Muscle of arm (tissue), 1 donor: ENCODE measurements at regions not wholly inside any gene's neighbourhood (a gene's known extent, or its start where the extent isn't known, plus 50 kb on each side); places are given as distances from the start of the nearest gene placed in this dataset.

Experiments
- DNase-seq: peaks from one replicate; pipeline ENCODE4 v3.0.0-alpha.2; 2013

DNA sequence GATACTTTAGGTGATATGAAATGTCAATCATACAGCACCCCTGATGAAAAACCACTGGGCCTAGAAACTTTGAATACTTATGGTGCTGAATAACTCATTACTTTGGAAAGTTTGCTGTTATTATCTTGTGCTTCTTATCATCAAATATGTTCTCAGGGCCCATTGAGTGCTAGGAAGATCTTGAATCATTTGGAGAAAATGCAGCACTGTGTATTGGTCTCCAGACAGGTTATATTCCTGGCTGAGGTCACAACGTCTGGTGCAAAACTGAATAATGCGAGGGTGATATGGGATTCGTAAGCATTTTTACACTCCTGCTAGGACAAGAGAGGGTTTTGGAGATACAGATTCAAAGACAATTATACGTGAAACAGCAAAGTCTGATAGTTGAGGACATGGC lies 249.4 kb upstream of the TNC start:
- DNase-seq: no peak

DNA sequence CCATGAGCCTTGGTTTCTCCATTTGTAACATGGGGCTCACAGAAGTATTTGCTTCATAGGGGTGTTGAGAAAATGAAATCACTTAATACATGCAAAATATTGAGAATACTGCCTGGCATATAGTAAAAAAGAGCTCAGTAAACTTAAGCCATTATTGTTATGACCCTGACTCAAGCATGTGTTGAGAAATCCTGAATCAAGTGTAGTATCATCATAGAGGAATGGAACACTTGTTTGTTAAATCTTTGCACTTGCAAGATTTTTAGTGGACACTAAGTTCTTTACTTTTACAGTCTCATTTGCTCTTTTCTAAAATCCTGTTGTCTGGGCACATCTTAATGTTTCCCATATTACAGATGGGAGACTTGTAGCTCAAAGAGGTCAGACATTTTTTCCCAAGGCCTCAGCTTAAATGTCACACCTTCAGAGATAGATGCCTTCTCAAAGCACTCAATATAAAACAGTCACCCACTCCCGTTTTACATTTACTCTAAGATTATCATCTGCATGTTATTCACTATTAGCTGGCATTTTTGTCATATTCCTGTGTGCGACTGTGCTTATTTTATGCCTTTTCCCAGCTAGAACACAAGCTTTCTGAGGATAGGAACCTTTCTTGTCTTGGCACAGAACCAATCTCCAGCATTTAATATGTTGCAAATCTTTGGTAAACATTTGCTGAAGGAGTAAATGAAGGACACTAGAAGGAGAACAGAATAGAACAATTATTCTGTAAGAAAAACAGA lies 250.0 kb upstream of the TNC start:
- no peak for DNase-seq

DNA sequence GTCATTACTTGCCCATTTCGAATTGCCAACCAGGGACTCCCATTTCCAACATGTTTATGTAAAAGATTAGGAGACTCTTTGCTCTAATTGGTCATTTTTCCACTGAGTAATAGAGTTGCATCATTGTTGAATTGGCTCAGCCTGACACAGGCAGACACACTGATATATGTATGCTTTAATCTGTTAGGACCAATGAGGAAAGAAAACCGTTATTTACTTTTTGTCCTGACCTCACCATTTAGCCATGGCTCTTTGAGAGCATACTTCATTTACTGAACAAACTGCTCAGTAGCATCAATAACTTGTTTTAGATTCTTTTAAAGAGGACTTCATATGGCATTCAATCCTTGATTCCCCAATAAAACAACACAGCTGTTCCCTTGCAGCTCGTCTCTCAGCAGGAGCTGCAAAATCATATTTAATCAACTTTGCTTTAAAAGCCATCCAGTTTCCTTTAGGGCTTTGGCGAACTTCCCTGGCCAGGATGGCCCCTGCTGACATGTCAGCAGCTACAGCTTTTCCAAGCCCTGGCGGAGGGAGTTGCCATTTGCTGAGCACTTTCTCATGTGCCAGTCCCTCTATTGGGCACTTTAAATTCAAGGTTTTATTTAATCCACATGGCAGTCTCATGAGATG lies 251.5 kb upstream of the TNC start:
- peak; percentile 69 for DNase-seq

DNA sequence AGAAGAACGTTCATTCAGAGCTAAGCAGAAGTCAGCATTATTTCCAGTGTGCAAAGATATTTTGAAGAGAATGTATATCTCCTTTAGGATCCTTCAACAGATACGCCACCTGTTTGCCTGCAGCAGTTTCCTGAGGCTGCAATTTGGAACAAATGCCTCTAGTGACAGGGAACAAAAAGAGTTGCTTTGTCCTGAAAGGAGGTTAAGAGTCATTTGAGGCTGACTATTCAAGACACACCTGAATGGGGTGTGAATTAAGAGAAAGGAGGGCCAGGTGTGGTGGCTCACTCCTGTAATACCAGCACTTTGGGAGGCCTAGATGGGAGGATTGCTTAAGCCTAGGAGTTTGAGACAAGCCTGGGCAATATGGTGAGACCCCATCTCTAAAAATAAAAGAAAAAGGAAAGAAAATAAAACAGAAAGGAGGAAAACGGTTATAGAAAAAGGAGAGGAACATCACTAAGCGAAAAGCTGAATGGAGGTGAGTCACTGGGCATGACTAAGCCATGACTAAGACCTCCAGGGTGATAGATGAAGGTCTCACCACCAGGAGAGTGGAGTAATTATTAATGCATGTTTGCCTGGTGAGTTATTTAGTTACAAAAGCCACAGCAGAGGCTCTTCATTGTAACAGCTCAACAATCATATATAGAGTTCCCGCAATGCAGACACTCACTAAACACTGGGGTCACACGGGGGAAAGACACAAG lies 255.2 kb upstream of the TNC start:
- DNase-seq: no peak

DNA sequence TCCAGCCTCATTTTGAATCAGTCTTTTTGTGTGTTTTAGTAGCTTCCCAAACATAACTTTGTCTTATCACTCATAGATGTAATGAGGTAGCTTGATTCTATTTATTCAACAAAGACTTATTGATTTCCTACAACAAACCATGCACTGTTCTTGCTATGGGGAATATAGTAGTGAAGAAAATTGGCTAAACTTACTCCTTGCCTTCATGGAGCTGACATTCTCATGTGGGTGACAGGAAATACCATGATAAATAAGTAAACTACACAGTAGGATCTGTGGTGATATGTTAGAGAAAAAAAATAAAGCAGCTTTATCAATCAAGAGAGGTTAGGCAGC lies 255.7 kb upstream of the TNC start:
- DNase-seq: no peak

DNA sequence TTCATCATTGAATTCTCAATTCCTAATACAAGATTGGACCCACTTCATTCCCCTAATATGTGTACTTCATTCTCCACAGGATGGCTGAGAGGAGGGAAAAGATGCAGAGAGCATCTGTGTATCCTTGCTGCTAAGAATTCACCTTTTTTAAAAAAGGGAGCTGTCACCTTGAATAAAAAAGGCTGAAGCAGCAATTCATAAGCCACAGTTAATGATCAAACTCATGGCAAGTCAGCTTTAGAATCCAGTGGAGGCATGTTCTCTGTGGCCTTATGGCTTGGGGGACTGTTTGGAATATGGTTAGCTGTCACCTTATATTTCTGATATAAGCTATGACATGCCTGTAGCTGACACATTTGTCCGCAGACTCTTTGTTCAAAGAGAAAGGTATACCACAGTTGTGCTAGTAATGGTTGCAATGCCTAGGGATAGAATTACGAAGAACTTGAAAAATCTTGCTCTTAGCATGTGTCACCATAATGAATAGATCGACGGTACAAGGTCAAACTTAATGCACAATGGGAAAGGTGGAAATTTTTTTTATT lies 256.8 kb upstream of the TNC start:
- no peak for DNase-seq

DNA sequence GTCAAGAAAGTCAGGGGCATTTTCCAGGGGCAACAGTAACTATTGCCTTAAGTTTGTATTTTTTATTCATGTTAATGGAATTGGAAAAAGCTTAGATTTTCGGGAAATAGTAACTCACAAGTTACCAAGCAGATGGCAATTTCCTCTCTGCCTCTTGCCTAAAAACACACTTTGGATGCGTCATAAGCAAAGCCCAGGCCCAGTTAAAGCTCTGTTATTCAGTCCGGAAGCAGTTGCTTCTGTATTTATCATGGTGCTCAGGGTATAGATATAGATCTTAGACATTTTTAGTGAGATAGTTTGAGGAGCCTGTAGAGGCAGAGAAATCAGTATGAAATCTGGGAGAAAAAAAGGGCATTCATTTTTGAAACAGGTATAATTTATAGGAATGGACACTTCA lies 260.3 kb upstream of the TNC start:
- DNase-seq: no peak

DNA sequence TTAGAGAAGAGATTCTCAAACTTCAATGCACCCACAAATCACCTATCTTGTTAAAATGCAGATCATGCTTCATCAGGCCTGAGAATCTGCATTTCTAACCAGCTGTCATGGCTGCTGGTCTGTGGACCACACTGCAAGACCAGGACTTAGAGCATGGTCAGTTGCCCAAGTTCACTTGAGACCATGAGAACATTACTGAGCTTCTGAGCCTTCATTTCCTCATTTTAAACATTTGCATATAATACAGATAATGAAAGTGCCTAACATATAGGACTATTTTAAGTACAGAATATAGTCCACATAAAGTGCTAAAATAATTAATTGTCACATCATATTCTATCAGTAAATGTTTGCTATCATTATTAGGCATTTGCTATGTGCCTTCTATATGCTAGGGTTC lies 260.8 kb upstream of the TNC start:
- DNase-seq: no peak

DNA sequence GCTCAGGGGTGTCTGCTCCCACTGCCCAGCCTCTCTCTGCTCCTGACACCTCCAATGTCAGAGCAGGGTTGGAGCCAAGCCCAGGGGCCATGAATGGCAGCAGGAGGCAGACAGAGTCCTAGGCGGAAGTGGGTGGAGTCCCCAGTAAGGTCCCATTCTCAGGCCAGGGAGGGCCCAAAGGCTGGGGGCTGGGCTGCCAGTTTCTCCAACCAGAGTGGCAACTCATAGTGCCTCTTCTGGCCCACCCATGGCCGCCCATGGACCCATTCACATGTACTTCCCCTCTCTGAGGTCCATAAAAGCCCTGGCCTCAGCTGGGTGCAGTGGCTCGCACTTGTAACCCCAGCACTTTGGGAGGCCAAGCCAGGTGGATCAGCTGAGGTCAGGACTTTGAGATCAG lies 261.8 kb upstream of the TNC start:
- DNase-seq: no peak

DNA sequence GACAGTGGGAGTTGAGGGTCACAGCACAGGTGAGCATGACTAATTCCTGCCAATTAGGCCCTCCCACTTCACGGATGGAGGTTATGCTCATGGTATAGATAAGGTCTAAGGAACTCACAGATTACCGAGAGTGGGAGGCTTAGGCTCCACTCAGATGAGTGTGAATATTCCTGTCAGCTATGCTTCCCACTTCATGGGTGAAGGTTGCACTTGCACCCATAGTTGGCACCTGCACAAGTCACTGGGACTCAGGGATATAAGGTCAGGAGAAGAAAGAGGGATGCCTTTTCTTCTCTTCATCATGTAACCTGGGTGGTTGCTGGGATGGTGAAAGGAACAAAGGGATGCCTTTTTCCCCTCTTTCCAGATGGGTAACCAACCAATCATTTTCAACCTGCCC lies 264.9 kb upstream of the TNC start:
- DNase-seq: no peak

DNA sequence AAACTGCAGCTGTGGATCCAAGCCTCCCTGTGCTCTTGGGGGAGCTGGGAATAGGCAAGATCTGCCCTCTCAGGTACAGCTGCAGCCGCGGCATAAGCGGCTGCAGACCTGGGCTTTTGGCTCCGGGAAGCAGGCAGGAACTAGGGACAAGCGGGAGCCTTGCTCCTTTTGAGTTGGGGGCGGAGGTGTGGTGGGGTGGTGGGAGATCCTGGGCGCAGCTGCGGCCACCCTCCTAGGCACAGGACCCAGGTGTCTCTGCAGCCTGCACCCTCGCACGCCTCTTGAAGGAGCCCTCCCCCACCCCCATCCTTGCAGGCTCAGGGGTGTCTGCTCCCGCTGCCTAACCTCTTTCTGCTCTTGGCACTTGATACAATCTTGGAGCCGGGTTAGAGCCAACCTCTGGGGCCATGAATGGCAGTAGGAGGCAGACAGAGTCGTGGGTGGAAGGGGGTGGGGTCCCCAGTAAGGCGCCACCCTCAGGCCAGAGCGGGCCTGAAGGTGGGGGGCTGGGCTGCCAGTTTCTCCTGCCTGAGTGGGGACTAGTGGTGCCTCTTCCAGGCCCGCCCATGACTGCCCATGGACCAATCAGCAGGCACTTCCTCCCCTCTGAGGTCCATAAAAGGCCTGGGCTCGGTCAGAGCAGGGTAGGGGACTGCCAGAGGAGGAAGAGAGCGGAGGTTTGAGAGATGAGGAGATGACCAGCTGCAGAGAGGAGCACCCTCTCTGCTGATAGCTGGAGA lies 267.6 kb upstream of the TNC start:
- no peak for DNase-seq

DNA sequence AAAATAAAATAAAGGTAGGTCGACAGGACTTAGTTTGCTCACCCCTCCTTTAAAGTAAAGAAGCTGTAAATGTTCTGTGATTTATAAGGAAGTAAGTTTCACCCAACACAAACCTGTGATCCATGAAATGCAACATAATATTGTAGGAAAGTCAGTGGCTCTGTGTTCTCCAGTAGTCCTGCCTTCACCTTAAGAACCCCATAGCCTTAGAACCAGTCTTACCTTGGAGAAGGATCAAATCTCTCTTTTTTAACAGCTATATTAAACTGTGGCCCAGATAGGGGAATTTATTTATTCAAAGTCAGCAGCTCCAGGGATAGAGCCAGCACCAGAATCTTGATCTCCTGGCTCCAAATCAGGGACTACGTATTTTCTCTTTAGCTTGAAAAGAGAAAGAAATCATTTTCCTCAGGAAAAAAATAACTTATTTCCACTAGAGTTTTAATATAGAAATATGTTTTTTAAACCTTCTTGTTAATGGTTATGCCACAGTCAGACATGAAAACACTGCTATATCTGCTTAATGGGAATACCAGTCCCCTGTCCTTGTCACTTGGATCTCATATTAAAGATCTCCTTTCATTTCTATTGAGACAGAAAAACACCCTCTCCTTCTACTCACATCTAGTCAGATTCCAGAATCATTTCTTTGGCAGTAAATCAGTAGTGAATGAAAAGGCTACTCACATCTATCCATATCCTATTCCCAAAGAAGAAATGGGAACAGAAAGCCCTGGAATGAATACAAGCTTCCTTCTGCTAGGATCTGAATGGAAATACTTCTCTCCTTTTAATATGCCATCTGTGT lies 269.2 kb upstream of the TNC start:
- DNase-seq: peak; percentile 61

DNA sequence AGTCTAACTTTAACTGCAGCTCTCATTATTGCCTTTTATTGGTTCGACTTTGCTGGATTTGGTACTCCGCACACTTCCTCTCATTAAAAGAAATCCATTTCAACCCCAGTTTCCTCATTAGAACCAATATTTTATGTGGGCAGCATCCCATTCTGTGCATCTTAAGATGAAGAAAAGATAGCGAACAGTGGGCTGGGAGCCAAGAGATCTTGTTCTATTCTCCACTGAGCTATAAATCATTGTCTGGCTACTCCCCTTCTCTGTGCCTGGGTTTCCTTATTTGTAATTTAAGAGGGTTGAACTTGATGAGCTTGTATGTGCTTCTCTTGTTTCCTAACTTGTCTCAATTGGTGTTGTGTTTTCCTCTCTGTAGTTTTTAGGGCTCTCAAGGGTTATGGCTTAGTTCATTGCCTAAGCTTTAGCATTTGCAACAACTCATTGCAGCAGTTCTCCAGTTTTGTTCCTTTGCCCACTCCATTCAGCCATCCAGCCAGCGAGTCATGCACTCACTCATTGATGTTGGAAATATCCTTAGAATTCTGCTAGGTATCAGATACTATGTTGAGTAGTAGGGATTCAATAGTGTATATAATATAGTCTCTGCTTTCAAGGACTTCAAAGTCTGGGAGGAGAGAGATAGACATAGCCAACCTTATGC lies 273.3 kb upstream of the TNC start:
- no peak for DNase-seq

DNA sequence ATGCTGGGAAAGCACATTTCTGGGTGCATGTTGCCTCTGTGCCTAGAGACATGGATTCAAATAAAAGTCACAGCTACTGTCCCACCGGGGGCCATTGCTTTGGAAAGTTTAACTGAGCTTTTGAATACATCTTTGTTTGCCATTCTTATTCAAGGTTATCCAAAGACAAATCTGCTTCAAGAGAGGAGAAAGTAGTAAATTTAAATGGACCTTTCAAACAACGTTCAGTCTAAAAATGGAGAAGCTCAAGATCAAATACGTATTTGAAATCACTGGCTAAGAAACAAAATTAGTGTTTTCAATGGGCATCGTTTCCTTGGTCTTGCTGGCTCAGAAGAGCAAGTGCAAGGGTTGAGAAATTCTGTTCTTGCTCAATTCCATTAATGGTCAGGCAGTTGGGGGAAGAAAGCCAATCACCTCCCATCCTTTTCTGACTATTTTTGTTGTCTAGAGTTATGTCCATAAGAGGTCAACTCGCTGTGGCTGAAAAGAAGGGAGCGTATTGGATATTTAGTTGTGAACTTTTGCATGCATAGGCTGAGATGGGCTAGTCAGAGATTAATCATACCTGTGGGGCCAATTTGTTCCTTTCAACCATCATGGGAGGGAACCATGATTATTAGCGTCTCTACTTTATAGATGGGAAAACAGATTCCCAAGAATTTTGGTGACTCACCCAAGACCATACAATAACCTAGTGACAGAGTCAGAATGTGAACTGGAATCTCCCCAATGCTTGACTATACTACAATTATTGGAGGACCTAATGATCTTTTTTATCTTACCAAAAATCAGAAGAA lies 276.2 kb upstream of the TNC start:
- no peak for DNase-seq

DNA sequence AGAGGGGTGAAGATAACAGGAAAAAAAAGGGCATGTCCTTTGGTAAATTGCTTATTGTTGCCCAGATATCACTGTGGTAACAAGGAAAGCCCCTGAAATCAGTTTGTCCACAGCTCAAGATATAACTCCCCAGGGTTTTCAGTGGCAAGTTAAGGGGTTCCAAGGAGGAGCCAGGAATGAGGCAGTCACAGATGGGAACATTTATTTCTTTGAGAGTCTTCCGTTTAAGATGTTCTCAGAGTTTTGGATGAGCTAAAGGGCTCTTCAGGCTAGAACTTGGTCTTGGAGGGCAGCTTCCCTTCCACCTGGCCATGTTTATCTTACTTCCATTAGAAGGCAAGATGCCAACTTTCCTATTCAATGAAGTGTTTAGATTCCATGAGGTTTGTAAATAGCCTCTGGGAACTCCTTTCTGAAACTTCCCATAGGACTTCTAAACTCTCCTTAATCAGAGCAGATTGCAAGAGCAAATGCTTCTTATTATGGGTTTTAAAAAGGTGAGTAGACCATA lies 277.6 kb upstream of the TNC start:
- DNase-seq: no peak

DNA sequence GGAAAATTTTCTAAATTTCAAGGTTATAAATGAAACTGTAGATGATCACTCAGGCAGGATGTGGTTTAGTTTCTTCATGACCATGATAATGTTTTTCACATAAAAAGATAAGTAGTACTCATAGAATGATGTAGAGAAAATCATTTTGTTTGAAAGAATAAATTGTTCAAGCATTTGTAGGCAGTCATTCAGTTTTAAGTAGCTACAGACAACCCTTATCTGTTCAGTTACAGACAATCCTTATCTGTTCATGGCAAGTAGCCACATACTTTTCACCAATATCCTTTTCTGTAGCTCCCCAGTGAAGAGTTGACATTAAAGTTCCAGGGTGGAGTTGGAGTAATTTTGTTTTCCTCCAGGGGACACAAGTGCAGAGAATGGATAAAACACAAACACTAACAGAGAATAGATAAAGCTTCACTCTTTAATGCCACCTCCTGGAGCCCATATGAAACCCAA lies 278.1 kb upstream of the TNC start:
- DNase-seq: no peak

DNA sequence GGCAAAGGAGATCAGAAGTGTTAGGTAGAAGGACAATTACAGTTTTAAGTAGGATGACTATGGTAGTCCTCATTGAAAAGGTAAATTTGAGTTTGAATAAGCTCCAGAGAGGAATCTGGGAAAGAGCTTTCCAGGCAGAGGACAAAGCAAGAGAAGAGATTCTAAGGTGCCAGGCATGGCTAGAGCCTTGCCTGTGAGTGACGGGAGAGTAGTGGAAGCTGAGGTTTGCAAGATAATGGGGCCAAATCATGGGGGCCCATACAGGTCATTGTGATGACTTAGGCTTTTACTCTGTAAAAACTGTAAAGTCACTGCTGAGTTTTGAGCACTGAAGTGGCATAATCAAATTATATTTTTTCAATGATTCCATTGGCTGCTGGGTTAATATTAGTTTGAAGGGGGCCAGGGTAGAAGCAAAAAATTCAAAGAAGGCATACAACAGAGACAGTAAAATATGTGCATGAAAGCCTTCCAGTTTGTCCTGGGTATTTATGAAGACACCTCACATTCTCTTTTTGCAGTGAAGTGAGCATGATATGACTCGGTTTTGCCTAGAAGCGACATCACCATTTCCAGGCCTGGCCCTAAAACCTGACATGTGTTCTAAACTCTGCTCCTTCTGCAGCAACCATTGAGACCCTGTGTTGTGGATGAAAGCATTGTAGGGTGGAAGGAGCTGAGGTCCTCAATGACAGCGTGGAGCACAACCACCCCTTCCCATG lies 279.8 kb upstream of the TNC start:
- no peak for DNase-seq

DNA sequence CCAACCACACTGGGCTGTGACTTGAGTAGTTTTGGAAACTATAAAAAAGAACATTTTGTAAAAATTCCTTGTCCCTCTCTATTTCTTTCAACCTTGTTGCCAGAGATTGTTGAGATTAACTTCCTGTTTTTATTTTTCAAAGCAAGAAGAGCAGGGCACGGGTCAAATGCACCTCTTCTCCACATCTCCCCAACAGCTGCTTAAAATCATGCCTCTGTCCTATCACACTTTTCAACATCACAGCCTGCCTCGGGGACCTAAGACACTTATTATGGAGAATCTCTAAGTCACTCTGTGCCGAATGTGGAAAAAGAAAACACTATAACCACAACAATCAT lies 280.3 kb upstream of the TNC start:
- no peak for DNase-seq

DNA sequence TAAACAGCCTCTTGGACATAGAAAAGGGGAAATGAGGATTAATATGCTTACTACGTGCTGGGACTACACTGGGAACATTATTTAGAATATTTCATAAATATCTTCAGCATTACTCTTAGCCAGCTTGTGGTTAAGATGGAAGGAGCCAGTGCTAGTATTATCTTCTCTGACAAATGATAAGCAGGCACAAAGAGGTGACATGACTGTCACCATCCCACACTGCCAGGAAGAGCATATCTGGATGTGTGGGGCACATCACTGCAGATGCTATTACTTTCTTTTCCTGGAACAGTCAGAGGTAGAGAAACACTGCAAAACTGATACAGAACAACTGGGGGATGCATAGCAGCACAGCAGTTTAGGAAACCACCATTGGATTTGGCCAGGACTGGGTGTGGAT lies 281.0 kb upstream of the TNC start:
- no peak for DNase-seq
